Fibroblast of mammary gland (primary cell): ENCODE measurements at regions not wholly inside any gene's neighbourhood (a gene's known extent, or its start where the extent isn't known, plus 50 kb on each side); places are given as distances from the start of the nearest gene placed in this dataset.

Source experiments
- DNase-seq: peaks from one replicate; pipeline ENCODE4 v3.0.0-alpha.2; 2010; ENCODE audit warnings: low read depth
- H3K4me3 ChIP-seq: 2 replicates; pipeline ENCODE4 v1.5.1; 2011; ENCODE audit warnings: low read depth, mild to moderate bottlenecking, low read length, moderate library complexity; ENCODE audit not compliant: control insufficient read depth
- TF ChIP-seq, protein P1 (sequence below): conservative IDR thresholded peaks from 2 replicates; pipeline ENCODE4 v1.5.1; 2011; ENCODE audit warnings: low read depth, low read length, inconsistent platforms; ENCODE audit not compliant: control insufficient read depth, insufficient read depth

DNA sequence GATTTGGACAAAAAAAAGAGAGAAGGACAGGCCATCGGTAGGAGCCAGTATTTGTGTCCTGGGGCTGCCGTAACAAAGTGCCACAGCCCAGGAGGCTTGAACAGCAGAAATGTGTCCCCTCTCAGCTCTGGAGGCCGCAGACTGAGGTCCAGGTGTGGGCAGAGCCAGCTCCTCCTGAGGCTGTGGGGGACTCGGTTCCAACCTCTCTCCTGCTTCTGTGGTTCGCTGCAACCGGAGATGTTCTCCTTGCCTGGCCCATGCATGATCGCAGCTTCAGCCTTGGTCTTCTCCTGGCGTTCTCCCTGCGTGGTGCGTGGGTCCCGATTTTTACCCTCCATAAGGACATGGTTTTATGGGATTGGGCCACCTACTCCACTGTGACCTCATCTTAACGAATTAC lies 85.9 kb upstream of the SOX1 start:
- no peak for DNase-seq
- H3K4me3 ChIP-seq = no peak overlapping the region
- TF ChIP-seq, protein P1, sequence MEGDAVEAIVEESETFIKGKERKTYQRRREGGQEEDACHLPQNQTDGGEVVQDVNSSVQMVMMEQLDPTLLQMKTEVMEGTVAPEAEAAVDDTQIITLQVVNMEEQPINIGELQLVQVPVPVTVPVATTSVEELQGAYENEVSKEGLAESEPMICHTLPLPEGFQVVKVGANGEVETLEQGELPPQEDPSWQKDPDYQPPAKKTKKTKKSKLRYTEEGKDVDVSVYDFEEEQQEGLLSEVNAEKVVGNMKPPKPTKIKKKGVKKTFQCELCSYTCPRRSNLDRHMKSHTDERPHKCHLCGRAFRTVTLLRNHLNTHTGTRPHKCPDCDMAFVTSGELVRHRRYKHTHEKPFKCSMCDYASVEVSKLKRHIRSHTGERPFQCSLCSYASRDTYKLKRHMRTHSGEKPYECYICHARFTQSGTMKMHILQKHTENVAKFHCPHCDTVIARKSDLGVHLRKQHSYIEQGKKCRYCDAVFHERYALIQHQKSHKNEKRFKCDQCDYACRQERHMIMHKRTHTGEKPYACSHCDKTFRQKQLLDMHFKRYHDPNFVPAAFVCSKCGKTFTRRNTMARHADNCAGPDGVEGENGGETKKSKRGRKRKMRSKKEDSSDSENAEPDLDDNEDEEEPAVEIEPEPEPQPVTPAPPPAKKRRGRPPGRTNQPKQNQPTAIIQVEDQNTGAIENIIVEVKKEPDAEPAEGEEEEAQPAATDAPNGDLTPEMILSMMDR = no peak

DNA sequence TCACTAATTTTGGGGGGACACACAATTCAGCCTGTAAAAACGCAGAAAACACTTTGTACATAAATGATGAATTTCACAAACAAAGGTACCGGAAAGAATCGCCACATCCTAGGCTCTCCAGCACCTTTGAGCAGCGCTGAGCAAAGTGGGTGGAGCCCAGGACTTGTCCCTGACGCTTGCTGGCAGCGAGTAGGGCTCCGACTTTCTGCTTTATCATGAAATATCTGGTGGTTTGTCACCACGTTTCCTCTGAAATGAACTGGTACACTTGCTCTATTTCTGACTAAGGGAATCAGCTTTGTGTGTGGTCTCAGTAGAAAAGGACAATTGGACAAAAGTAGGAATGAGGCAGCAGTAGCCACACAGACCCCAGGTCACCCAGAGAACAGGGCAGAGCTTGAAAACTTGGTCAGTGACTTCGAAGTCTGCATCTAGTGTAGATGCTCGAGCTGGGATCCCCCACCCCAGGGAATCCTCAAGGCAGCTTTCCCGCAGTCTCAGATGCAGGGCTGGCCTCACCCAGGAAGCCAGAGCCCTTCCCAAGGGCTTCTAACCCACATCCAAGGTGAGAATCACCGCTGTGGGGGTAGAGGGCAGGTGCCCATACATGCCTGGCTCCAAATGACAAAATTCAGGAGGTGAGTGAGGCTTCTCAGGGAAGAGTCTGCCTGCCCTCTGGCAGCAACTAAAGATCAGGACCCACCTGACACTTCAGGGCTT lies 85.3 kb upstream of the SOX1 start:
- TF ChIP-seq, protein P1 = no peak
- no peak overlapping the region for H3K4me3 ChIP-seq
- no peak for DNase-seq

- TF ChIP-seq, protein P1 = no peak
- H3K4me3 ChIP-seq = no peak overlapping the region
- DNase-seq = no peak
These were observed 82.6 kb upstream of the SOX1 start for GRCh38 chr13:111984349-111984748.

- TF ChIP-seq, protein P1 = no peak
- no peak overlapping the region for H3K4me3 ChIP-seq
These were observed 76.6 kb upstream of the SOX1 start for GRCh38 chr13:111990362-111990761.

DNA sequence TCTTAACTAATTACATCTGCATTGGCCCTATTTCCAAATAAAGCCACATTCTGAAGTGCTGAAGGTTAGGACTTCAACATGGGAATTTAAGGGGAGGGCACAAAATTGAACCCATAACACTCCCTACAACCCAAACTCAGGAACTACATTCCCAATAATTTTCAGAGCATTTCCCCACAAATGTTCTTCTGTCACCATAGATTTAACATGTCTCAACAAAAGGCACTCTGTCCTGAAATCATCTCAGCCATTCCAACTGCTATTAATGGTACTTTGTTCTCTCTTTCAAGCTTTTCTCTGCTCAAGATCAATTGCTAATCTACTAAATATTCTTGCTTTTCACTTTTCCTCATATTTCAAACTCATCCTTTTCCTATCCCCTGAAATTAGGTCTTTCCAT lies 74.0 kb upstream of the SOX1 start:
- TF ChIP-seq, protein P1 = no peak
- DNase-seq = no peak
- no peak overlapping the region for H3K4me3 ChIP-seq

More at GRCh38 chr13:111990362-111990761, 76.6 kb upstream of the SOX1 start:
- no peak for DNase-seq

GRCh38 chr13:111993691-111994090 lies 73.3 kb upstream of the SOX1 start:
- TF ChIP-seq, protein P1 = no peak
- H3K4me3 ChIP-seq = no peak overlapping the region
- no peak for DNase-seq
